ENCODE measurements at regions not wholly inside any gene's neighbourhood (a gene's known extent, or its start where the extent isn't known, plus 50 kb on each side); places are given as distances from the start of the nearest gene placed in this dataset.

DNA sequence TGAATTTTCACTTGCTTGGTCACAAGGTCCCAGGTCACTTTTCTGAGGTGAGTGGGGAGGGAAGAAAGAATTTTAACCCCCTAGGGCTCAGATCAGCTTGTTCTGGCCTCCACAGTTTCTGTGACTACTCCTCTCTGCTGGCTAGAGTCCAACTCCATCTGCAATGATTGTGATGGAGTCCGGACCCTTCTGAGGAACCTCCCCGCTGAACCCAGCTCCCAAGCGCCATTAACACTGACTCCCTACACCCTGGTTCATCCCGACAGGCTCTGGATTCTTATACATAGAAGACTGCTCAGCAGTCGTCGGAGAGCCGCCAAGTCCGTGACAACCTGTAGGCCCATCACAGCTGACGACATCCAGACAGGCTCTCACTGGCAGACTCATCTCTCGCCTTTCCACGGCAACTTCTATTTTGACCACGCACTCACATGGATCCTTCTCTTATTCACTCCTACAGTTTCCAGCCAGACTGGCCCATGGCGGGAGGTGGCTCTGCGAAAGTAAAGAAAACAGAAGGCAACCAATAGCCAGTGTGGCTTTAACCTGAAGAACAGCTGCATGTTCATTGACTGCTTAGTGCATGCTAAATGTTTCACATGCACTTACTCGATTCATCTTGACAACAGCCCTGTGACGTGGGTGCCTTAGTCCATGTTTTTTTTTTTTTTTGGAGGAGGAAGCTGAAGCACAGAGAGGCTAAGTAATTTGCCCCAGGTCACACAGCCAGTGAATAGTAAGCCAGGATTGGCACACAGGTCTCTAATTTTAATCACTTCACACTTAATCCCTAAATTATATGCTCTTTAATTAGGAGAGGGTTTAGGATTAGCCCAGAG lies 68.0 kb upstream of the PRDM11 start:
- ChIA-PET POLR2A (no interaction called here), CTCF (ENCODE audit: low intra/inter-chr PET ratio, low total read pairs) (no interaction called here)
- no peak for TF ChIP-seq ZNF678 (CRISPR knock-in tag; IDR thresholded peaks at IDR 0.05)
- TF ChIP-seq JDP2 (CRISPR knock-in tag; IDR thresholded peaks at IDR 0.05; ENCODE audit: borderline replicate concordance): no peak
- TF ChIP-seq ZNF746 (CRISPR knock-in tag; IDR thresholded peaks at IDR 0.05): no peak
- peak; percentile 46; the same call in 1 of the 2 replicates for TF ChIP-seq ZNF768 (CRISPR knock-in tag; IDR thresholded peaks at IDR 0.05)
- no peak for TF ChIP-seq SP5 (CRISPR knock-in tag; IDR thresholded peaks at IDR 0.05; ENCODE audit: borderline replicate concordance, low read depth)
- TF ChIP-seq ZNF263 (CRISPR knock-in tag; IDR thresholded peaks at IDR 0.05): no peak
- ATAC-seq (no peak), DNase-seq (ENCODE audit: low spot score) (no peak), FAIRE-seq (no peak)
- WGBS (ENCODE audit: low lambda C conversion rate): 22% methylated on average over 15 of the region's 16 CpGs
- Histone ChIP-seq H3K27me3 (ENCODE audit: control insufficient read depth in 1 of 2, insufficient read depth in 2 of 2, low read length in 2 of 2) (peaks cover 0 to 33% of the 10 kb centered on the region in 2 experiments; a peak in 3 of 5 replicates), H2AFZ (ENCODE audit: low read length) (no peak overlapping the region), H3K4me3 (replicated peaks in 1 of 3; ENCODE audit: insufficient read depth in 1 of 3, low read depth in 2 of 3, low read length in 3 of 3) (no peak overlapping the region), H3K9ac (ENCODE audit: insufficient read depth, low read depth, low read length) (no peak overlapping the region), H3K27ac (ENCODE audit: extremely low read length, insufficient read depth, low read length) (no peak overlapping the region), H3K4me2 (ENCODE audit: low read depth, low read length) (no peak overlapping the region), H3K36me3 (replicated peaks in 1 of 2; ENCODE audit: control insufficient read depth in 1 of 2, insufficient read depth in 2 of 2, low read length in 2 of 2) (no peaks in the 10 kb centered on the region), H3K4me1 (ENCODE audit: insufficient read depth, low read length) (no peaks in the 10 kb centered on the region), H3K79me2 (ENCODE audit: insufficient read depth, low read length) (no peaks in the 10 kb centered on the region), H3K9me3 (ENCODE audit: low read length) (no peaks in the 10 kb centered on the region), H4K20me1 (ENCODE audit: insufficient read depth, low read length) (no peaks in the 10 kb centered on the region)
- intact Hi-C loops (cut with micrococcal nuclease; ENCODE audit: unreplicated experiment) (no loop called here), in situ Hi-C loops (cut with HindIII; ENCODE audit: extremely low pct_ligation_motif_present, low pct_unique_long_range_greater_than_20kb) (no loop called here)
- BruUV-seq (replicated peaks): no TSS peak

DNA sequence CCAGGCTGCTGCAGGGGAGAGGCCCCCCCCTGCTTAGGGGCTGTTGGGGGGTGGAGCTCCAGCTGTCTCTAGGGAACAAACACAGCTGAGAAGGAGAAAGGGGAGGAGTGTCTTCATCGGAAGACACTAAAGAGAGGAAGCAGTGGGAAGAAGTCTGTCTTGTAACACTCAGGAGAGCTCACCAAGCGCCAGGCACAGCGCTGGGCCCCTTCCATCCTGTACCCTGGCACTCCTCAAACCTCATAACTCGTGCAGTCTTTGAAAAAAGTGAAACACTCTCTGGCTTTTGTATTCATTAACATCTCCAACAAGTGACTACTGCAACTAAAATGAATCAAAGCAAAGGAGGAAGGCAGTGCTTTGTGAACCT lies 67.4 kb upstream of the PRDM11 start:
- in situ Hi-C loops (cut with HindIII; ENCODE audit: extremely low pct_ligation_motif_present, low pct_unique_long_range_greater_than_20kb): no loop called here
- CTCF ChIA-PET (ENCODE audit: low intra/inter-chr PET ratio, low total read pairs): no interaction called here
- TF ChIP-seq, protein P1, sequence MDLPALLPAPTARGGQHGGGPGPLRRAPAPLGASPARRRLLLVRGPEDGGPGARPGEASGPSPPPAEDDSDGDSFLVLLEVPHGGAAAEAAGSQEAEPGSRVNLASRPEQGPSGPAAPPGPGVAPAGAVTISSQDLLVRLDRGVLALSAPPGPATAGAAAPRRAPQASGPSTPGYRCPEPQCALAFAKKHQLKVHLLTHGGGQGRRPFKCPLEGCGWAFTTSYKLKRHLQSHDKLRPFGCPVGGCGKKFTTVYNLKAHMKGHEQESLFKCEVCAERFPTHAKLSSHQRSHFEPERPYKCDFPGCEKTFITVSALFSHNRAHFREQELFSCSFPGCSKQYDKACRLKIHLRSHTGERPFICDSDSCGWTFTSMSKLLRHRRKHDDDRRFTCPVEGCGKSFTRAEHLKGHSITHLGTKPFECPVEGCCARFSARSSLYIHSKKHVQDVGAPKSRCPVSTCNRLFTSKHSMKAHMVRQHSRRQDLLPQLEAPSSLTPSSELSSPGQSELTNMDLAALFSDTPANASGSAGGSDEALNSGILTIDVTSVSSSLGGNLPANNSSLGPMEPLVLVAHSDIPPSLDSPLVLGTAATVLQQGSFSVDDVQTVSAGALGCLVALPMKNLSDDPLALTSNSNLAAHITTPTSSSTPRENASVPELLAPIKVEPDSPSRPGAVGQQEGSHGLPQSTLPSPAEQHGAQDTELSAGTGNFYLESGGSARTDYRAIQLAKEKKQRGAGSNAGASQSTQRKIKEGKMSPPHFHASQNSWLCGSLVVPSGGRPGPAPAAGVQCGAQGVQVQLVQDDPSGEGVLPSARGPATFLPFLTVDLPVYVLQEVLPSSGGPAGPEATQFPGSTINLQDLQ (CRISPR knock-in tag; IDR thresholded peaks at IDR 0.05): no peak
- TF ChIP-seq, protein P2, sequence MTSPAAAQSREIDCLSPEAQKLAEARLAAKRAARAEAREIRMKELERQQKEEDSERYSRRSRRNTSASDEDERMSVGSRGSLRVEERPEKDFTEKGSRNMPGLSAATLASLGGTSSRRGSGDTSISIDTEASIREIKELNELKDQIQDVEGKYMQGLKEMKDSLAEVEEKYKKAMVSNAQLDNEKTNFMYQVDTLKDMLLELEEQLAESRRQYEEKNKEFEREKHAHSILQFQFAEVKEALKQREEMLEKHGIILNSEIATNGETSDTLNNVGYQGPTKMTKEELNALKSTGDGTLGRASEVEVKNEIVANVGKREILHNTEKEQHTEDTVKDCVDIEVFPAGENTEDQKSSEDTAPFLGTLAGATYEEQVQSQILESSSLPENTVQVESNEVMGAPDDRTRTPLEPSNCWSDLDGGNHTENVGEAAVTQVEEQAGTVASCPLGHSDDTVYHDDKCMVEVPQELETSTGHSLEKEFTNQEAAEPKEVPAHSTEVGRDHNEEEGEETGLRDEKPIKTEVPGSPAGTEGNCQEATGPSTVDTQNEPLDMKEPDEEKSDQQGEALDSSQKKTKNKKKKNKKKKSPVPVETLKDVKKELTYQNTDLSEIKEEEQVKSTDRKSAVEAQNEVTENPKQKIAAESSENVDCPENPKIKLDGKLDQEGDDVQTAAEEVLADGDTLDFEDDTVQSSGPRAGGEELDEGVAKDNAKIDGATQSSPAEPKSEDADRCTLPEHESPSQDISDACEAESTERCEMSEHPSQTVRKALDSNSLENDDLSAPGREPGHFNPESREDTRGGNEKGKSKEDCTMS (CRISPR knock-in tag; conservative IDR thresholded peaks at IDR 0.05): no peak
- TF ChIP-seq HCFC1 (IDR thresholded peaks at IDR 0.05; ENCODE audit: low read depth, low read length) (no peak), RFX3 (CRISPR knock-in tag; IDR thresholded peaks at IDR 0.05) (no peak)
- TF ChIP-seq, protein P3, sequence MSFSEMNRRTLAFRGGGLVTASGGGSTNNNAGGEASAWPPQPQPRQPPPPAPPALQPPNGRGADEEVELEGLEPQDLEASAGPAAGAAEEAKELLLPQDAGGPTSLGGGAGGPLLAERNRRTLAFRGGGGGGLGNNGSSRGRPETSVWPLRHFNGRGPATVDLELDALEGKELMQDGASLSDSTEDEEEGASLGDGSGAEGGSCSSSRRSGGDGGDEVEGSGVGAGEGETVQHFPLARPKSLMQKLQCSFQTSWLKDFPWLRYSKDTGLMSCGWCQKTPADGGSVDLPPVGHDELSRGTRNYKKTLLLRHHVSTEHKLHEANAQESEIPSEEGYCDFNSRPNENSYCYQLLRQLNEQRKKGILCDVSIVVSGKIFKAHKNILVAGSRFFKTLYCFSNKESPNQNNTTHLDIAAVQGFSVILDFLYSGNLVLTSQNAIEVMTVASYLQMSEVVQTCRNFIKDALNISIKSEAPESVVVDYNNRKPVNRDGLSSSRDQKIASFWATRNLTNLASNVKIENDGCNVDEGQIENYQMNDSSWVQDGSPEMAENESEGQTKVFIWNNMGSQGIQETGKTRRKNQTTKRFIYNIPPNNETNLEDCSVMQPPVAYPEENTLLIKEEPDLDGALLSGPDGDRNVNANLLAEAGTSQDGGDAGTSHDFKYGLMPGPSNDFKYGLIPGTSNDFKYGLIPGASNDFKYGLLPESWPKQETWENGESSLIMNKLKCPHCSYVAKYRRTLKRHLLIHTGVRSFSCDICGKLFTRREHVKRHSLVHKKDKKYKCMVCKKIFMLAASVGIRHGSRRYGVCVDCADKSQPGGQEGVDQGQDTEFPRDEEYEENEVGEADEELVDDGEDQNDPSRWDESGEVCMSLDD (CRISPR knock-in tag; IDR thresholded peaks at IDR 0.05; ENCODE audit: borderline replicate concordance): no peak

More for the DNA sequence above, 67.4 kb upstream of the PRDM11 start:
- intact Hi-C loops (cut with micrococcal nuclease; ENCODE audit: unreplicated experiment): no loop called here
- Histone ChIP-seq H3K4me1 (ENCODE audit: insufficient read depth, low read length) (no peaks in the 10 kb centered on the region), H3K79me2 (ENCODE audit: insufficient read depth, low read length) (no peaks in the 10 kb centered on the region), H2AFZ (ENCODE audit: low read length) (no peak overlapping the region), H3K36me3 (replicated peaks in 1 of 2; ENCODE audit: control insufficient read depth in 1 of 2, insufficient read depth in 2 of 2, low read length in 2 of 2) (no peaks in the 10 kb centered on the region), H3K4me3 (replicated peaks in 1 of 3; ENCODE audit: insufficient read depth in 1 of 3, low read depth in 2 of 3, low read length in 3 of 3) (no peak overlapping the region), H3K9me3 (ENCODE audit: low read length) (no peaks in the 10 kb centered on the region), H3K27me3 (ENCODE audit: control insufficient read depth in 1 of 2, insufficient read depth in 2 of 2, low read length in 2 of 2) (peaks cover 0 to 32% of the 10 kb centered on the region in 2 experiments; a peak in 3 of 5 replicates), H3K27ac (ENCODE audit: extremely low read length, insufficient read depth, low read length) (no peak overlapping the region), H4K20me1 (ENCODE audit: insufficient read depth, low read length) (no peaks in the 10 kb centered on the region), H3K4me2 (ENCODE audit: low read depth, low read length) (no peak overlapping the region), H3K9ac (ENCODE audit: insufficient read depth, low read depth, low read length) (no peak overlapping the region)
- BruUV-seq (replicated peaks): no TSS peak
- POLR2A ChIA-PET: no interaction called here
- DNase-seq (ENCODE audit: low spot score): no peak
- WGBS (ENCODE audit: low lambda C conversion rate): 37% methylated on average over 4 of the region's 4 CpGs
- FAIRE-seq: no peak
- ATAC-seq: no peak
